Heart left ventricle (tissue), 13 donors: ENCODE measurements at regions not wholly inside any gene's neighbourhood (a gene's known extent, or its start where the extent isn't known, plus 50 kb on each side); places are given as distances from the start of the nearest gene placed in this dataset.

ENCODE experiments used
- POLR2A ChIP-seq, 2 donors: fragments of 450-650 bp; IDR thresholded peaks; one replicate each; pipeline ENCODE4 v1.6.1; 2017; ENCODE audit warnings: antibody characterized with exemption in 2 of 2, mild to moderate bottlenecking in 2 of 2, moderate library complexity in 2 of 2
- TF ChIP-seq, protein P1 (sequence below), 12 donors: fragments of 200-600 bp; sonication (generic) in 4 of 12; IDR thresholded peaks; one replicate each; pipeline versions ENCODE4 v1.5.0 to v1.8.0; 2018 to 2022; ENCODE audit warnings: antibody characterized with exemption in 12 of 12, mild to moderate bottlenecking in 5 of 12
- donor health status: ischemic (EF 13 %, LVEDD 7.1; RV severe dilation, severe dysfunction).
- donor health status: DM: no; HTN: yes; CAD: no.
- donor health status: DM: no; HTN: no; CAD: no.
- donor health status: ischemic (EF 25% LVEDD 6.9; RV normal size, moderate dysfunction).
- donor health status: ischemic (EF 25% LVEDD 5.7; RV mildly dilated, moderate dysfunction).
- donor health status: ischemic (EF 35%, LVEDD 5.7; RV mildly dilated, moderate dysfunction).
- donor health status: nonischemic (EF 11% LVEDD 7.7; RV severe dilation, severe dysfunction).
- donor health status: DM: yes; HTN: yes; CAD: no.
- donor health status: PGD.
- donor health status: ischemic (EF 29% LVEDD 5.4; RV normal size, mild dysfunction).
- donor health status: nonischemic (EF 23%, LVEDD 6.1; RV moderate dilation, normal function).

DNA sequence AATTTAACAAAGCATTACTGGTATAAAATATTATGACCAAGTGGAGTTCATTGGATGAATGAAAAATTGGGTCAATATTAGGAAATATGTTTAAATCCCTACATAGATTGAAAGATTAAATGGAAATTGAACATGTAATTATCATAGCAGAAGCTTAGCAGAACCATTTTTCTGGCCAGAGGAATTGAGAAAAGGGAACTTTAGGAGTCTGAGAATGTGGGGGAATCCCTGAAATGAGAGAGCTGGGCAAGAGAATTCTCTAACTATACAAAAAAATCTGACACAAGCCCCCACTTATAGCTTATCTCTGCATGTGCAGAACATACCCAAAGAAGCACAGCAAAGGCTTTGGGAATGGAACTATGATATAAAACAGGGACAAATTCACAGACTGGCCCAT is 67.4 kb upstream of the ARHGAP18 start:
- TF ChIP-seq, protein P1, sequence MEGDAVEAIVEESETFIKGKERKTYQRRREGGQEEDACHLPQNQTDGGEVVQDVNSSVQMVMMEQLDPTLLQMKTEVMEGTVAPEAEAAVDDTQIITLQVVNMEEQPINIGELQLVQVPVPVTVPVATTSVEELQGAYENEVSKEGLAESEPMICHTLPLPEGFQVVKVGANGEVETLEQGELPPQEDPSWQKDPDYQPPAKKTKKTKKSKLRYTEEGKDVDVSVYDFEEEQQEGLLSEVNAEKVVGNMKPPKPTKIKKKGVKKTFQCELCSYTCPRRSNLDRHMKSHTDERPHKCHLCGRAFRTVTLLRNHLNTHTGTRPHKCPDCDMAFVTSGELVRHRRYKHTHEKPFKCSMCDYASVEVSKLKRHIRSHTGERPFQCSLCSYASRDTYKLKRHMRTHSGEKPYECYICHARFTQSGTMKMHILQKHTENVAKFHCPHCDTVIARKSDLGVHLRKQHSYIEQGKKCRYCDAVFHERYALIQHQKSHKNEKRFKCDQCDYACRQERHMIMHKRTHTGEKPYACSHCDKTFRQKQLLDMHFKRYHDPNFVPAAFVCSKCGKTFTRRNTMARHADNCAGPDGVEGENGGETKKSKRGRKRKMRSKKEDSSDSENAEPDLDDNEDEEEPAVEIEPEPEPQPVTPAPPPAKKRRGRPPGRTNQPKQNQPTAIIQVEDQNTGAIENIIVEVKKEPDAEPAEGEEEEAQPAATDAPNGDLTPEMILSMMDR (IDR thresholded peaks at IDR 0.05) = no peak
- no peak for TF ChIP-seq POLR2A (IDR thresholded peaks at IDR 0.05)
